ENCODE measurements at regions not wholly inside any gene's neighbourhood (a gene's known extent, or its start where the extent isn't known, plus 50 kb on each side); places are given as distances from the start of the nearest gene placed in this dataset.
A peak's percentile ranks its signal among the peaks of the same experiment; 100 is the strongest.
"Not testable (repeated sequence)": the region's sequence is repeated elsewhere in the genome, so short reads cannot be mapped to it uniquely, and the experiment has no call there.

GRCh38 chr5:75885321-75885720, 168.1 kb upstream of the POC5 start:
- no peak for DNase-seq
- TF ChIP-seq CTCF (IDR thresholded peaks at IDR 0.05): no peak
- Mint-ChIP-seq H3K4me3 (no peak overlapping the region), H3K9me3 (peaks cover 7% of the 10 kb centered on the region), H3K27ac (no peak overlapping the region), H3K4me1 (no peaks in the 10 kb centered on the region), H3K27me3 (ENCODE audit: low read depth, poor library complexity) (peaks cover under 1% of the 10 kb centered on the region), H3K36me3 (ENCODE audit: low read depth) (no peaks in the 10 kb centered on the region)

GRCh38 chr5:75869891-75870290, 152.7 kb upstream of the POC5 start:
- Mint-ChIP-seq H3K36me3 (ENCODE audit: low read depth) (no peaks in the 10 kb centered on the region), H3K9me3 (peaks cover 13% of the 10 kb centered on the region), H3K27me3 (ENCODE audit: low read depth, poor library complexity) (peaks cover 12% of the 10 kb centered on the region), H3K4me1 (no peaks in the 10 kb centered on the region), H3K4me3 (no peak overlapping the region), H3K27ac (no peak overlapping the region)
- no peak for DNase-seq
- no peak for TF ChIP-seq CTCF (IDR thresholded peaks at IDR 0.05)

- peaks cover 6% of the 10 kb centered on the region for H3K4me1 Mint-ChIP-seq
- no peak for DNase-seq
- no peak overlapping the region for H3K27ac Mint-ChIP-seq
- peaks cover 8% of the 10 kb centered on the region for H3K36me3 Mint-ChIP-seq (ENCODE audit: low read depth)
- H3K4me3 Mint-ChIP-seq: no peak overlapping the region
- no peak for TF ChIP-seq CTCF (IDR thresholded peaks at IDR 0.05)
- H3K27me3 Mint-ChIP-seq (ENCODE audit: low read depth, poor library complexity): peaks cover 14% of the 10 kb centered on the region
- H3K9me3 Mint-ChIP-seq: peaks cover 32% of the 10 kb centered on the region
Measured at GRCh38 chr5:75862872-75863271, 145.6 kb upstream of the POC5 start.

GRCh38 chr5:75859621-75860020, 142.4 kb upstream of the POC5 start:
- H3K4me1 Mint-ChIP-seq; H3K36me3 Mint-ChIP-seq (ENCODE audit: low read depth); DNase-seq; H3K27me3 Mint-ChIP-seq (ENCODE audit: low read depth, poor library complexity): not testable (repeated sequence)
- H3K27ac Mint-ChIP-seq: peak overlapping the region; percentile 1
- H3K4me3 Mint-ChIP-seq: peak overlapping the region; percentile 3
- H3K9me3 Mint-ChIP-seq: peaks cover 40% of the 10 kb centered on the region

- Mint-ChIP-seq H3K4me1 (peaks cover 6% of the 10 kb centered on the region), H3K4me3 (no peak overlapping the region), H3K9me3 (peaks cover 42% of the 10 kb centered on the region), H3K36me3 (ENCODE audit: low read depth) (peaks cover 9% of the 10 kb centered on the region), H3K27ac (no peak overlapping the region), H3K27me3 (ENCODE audit: low read depth, poor library complexity) (peaks cover 9% of the 10 kb centered on the region)
- DNase-seq: no peak
- no peak for TF ChIP-seq CTCF (IDR thresholded peaks at IDR 0.05)
Measured at GRCh38 chr5:75856056-75856455, 138.8 kb upstream of the POC5 start.

- TF ChIP-seq CTCF (IDR thresholded peaks at IDR 0.05): no peak
- DNase-seq: no peak
- peaks cover 8% of the 10 kb centered on the region for H3K27me3 Mint-ChIP-seq (ENCODE audit: low read depth, poor library complexity)
- H3K9me3 Mint-ChIP-seq: no peaks in the 10 kb centered on the region
- H3K4me1 Mint-ChIP-seq: no peaks in the 10 kb centered on the region
- H3K4me3 Mint-ChIP-seq: no peak overlapping the region
- no peaks in the 10 kb centered on the region for H3K36me3 Mint-ChIP-seq (ENCODE audit: low read depth)
- no peak overlapping the region for H3K27ac Mint-ChIP-seq
Measured at GRCh38 chr5:75848077-75848476, 130.8 kb upstream of the POC5 start.

Measured in nephron progenitor cell (in vitro differentiated cells).